HG03571 (cell line): ENCODE measurements at regions not wholly inside any gene's neighbourhood (a gene's known extent, or its start where the extent isn't known, plus 50 kb on each side); places are given as distances from the start of the nearest gene placed in this dataset.
"Not testable (repeated sequence)": the region's sequence is repeated elsewhere in the genome, so short reads cannot be mapped to it uniquely, and the experiment has no call there.

Source experiments
- ATAC-seq: cut with Tn5 transposase; IDR thresholded peaks from one replicate; pipeline ENCODE4 v1.9.1; 2021; ENCODE audit not compliant: unreplicated experiment

DNA sequence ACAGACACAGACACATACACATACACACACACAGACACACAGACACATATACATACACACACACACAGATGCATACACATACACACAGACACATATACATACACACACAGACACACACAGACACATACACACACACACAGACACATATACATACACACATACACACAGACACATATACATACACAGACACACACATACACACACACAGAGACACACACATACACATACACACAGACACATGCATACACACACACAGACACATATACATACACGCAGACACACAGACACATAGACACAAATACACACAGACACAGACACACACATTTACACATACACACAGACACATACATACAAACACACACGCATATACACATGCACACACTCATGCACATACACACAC is 81.5 kb upstream of the ARL4C start:
- no peak for ATAC-seq

DNA sequence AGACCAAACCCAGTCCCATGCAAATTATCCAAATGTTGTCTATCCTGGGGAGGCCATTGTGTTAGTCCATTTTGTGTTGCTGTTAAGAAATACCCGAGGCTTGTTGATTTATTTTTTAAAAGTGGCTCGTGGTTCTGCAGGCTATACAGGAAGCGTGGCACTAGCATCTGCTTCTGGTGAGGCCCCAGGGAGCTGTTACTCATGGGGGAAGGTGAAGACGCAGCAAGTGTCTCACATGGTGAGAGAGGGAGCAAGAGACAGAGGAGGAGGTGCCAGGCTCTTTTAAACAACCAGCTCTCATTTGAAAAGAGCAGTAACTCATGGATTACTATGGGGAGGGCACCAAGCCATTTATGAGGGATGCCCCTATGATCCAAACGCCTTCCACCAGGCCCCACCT is 80.3 kb upstream of the ARL4C start:
- no peak for ATAC-seq

- ATAC-seq: no peak
Measured at GRCh38 chr2:234571620-234572407, 74.9 kb upstream of the ARL4C start.

- no peak for ATAC-seq
Measured at GRCh38 chr2:234570476-234570875, 73.6 kb upstream of the ARL4C start.

GRCh38 chr2:234569776-234570430 is 73.0 kb upstream of the ARL4C start:
- no peak for ATAC-seq

DNA sequence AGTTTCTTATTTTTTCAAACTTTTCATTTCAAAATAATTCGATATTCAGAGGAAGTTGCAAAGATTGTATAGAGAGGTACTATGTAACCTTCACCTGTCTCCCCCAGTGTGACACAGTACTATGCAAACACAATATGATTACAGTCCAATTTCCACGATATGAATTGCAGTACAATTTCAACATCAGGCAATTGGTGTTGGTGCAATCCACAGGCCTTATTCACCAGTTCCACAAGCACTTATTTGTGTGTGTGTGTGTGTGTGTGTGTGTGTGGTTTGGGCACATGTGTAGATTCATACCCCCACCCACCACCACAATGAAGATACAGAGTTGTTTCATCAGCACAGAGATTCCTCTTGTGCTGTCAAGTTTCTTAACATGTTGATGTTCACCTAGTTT is 69.7 kb upstream of the ARL4C start:
- no peak for ATAC-seq

DNA sequence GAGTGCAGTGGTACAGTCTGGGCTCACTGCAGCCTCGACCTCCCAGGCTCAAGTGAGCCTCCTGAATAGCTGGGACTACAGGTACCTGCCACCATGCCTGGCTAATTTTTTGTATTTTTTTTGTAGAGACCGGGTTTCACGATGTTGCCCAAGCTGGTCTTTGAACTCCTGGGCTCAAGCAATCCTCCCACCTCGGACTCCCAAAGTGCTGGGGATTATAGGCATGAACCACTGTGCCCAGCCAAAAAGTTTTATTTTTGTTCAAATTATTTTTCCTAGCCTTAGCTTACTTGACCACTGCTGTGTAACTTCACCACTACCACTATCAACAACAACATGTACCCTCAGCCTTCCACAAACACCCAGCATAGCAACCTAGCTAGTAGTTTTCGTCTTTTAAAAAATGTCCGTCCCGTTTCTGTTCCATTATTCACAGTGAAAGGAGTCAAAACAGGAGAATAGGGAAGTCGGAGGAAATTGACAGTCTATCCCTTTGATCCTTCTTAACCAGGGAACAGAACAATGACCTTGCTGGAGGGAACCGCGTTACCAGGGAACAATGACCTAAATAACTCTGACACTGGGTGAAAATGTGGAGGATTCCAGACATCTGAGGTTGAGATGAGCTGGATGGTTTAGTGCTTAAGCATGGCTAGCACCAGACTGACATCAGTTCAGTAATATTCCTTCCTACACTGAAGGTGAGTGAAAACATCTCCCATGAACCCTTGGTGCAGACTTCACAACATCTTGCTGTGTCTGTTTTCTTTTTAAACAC is 69.2 kb upstream of the ARL4C start:
- ATAC-seq: no peak

DNA sequence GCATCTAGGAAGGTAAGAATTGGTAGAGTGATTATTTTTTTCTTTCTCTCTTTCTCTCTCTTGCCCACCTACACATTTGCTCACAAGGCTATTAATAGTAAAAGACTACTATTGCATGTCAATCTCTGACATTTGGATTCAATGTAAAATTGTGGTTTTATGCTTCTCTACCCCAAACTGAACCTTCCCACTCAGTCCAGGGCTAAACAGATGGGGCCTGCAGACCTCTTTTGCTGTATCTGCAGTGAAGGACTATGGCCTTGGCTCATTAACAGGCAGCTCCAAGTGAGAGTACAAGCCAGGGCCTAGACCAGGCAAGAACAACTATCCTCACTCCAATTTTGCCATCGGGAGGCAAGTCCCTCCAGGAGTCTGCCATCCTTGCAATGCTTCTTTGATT is 68.3 kb upstream of the ARL4C start:
- ATAC-seq: no peak

DNA sequence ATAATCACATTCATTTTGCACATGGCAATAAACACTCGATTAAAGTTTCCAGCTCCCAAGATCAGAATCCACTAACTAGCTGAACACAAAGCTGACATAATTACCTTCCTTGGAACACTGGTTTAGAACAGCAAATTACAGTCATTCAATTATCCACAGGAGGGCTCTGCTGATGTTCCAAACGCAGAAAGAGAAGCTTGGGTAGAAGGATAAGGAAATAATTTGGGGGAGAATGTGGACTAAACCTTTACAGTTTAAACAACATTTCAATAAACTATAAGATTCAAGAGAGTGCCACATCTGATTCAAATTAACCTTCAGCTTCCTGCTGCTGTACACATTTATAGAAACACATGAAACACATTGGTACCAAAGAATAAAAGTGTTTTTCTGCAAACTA is 67.8 kb upstream of the ARL4C start:
- ATAC-seq: no peak

GRCh38 chr2:234559609-234560008 is 62.7 kb upstream of the ARL4C start:
- no peak for ATAC-seq

DNA sequence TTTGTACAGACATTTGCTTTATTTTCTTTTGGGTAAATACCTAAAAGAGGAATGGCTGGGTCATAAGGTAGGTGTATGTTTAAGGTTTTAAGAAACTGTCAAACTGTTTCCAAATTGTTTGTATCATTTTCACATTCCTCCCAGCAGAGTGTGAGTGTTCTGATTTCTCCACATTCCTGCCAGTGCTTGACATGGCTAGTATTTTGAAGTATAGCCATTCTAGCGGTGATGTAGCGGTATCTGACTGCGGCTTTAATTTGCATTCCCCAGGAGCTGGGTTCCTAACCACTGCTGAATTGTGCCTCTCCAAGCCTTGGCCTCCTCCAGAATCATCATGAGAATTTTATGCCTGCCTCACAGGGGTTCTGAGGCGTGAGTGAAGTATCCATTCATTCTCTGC is 61.8 kb upstream of the ARL4C start:
- no peak for ATAC-seq

- no peak for ATAC-seq
Measured at GRCh38 chr2:234556848-234557573, 60.1 kb upstream of the ARL4C start.

DNA sequence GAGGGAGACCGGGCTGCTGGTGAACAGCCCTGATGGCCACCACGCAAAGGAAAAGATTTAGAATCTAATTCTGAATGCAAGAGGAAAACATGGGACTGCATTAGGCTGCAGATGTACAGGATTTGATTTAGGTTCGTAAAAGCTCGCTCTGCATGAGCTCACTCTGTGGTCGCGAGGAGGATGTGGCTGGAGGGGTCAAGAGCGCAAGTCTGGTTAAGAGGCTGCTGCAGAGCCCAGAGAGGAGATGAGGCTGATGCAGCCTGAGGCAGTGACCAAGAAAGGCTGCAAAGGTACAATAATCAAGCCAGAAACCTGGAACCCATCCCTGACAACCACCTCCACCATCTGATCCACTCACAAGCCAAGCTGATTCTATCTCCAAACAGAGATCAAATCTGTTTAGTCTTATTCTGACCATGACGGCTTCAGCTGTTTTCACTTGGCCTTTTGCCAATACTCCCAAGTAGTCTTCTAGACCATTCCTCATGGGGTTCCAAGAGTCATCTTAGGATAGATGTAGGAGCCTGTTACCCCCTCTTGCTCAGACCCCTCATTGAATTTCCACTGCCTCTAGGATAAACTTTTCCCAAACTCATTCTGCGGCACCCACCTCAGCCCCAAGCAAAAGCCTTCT is 58.9 kb upstream of the ARL4C start:
- ATAC-seq: no peak

- no peak for ATAC-seq
Measured at GRCh38 chr2:234555161-234555560, 58.3 kb upstream of the ARL4C start.

DNA sequence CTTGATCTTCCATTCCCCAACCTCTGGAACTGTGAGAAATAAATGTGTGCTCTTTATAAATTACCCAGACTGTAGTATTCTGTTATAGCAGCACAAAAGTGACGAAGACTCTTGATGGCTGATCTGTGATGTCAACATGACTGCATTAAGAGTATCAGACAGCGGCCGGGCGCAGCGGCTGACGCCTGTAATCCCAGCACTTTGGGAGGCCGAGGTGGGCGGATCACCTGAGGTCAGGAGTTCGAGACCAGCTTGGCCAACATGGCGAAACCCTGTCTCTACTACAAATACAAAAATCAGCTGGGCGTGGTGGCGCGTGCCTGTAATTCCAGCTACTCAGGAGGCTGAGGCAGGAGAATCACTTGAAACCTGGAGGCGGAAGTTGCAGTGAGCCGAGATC is 56.3 kb upstream of the ARL4C start:
- ATAC-seq: not testable (repeated sequence)

GRCh38 chr2:234550511-234551107 is 53.7 kb upstream of the ARL4C start:
- peak; percentile 53 for ATAC-seq

- ATAC-seq: no peak
Measured at GRCh38 chr2:234550056-234550455, 53.2 kb upstream of the ARL4C start.

DNA sequence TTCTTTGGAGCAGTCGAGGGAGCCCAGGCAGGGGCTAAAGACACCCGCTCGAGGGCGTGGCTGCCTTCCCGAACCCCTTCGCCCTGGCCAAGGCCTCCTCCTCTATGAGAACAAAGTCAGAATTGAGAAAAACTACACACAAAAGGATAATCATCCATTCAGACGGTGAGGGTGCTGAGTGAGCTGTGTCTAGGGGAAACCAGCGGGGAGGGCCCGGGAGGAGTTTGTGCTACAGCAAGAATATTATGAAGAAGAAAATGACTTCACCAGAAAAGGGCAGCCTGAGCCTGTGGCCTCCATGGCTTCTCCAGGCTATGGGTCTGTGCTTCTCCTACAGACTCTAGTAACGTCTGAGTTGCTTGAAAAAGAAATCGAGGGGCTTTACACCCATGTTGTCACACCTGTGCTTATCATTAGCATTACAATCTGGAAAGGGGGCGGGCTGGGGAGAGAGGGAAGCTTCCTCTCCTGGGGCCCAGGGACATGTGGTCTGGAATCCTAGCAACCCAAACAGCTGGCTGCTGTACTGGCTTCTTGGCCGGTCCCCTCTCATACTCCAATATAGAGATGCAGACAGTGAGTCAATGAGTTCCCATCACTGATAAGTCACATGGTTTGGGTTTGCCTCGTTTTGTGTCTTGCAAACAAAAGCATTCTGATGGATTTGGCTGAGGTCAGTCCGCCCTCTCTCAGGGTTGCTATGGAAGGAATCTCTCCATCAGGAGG is 52.0 kb upstream of the ARL4C start:
- no peak for ATAC-seq

DNA sequence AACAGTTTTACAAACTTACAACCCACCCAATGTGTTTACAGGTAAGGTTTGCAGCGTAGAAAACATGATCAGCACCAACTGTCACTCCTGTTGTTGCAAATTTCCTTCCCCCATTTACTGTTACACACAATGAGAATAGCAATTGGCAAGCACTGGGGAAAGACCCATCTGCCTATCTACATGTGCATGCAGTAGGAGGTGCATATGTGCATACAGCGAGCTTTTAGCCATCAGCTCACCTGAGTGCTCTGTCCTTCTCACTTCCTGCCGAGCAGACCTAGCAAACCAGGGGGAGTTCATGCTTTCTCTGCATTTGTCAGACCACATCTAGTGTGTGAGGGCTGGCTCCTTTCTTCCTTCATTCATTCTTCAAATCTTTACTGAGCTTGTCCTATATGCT is 49.9 kb upstream of the ARL4C start:
- ATAC-seq: no peak
